ENCODE measurements at regions not wholly inside any gene's neighbourhood (a gene's known extent, or its start where the extent isn't known, plus 50 kb on each side); places are given as distances from the start of the nearest gene placed in this dataset.

DNA sequence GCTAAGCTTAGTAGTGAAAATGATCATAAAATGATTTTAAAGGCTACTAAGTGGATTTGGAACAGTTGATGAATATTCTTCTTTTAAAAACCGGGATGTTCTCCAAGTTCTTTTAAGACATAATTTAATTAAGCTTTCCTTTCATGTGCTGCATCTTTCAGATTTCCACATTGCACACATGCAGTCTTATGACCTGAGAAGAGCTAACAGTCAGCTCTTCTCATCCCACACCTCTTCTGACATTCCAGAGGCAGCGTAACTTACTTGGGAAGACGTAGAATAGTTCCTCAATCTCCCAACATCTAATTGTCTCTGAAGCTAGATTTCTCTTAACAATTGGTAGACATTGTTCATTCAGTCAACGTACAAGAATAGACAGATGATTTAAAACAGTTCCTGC, 181.8 kb downstream of the SP3 start:
- TF ChIP-seq, protein P1, sequence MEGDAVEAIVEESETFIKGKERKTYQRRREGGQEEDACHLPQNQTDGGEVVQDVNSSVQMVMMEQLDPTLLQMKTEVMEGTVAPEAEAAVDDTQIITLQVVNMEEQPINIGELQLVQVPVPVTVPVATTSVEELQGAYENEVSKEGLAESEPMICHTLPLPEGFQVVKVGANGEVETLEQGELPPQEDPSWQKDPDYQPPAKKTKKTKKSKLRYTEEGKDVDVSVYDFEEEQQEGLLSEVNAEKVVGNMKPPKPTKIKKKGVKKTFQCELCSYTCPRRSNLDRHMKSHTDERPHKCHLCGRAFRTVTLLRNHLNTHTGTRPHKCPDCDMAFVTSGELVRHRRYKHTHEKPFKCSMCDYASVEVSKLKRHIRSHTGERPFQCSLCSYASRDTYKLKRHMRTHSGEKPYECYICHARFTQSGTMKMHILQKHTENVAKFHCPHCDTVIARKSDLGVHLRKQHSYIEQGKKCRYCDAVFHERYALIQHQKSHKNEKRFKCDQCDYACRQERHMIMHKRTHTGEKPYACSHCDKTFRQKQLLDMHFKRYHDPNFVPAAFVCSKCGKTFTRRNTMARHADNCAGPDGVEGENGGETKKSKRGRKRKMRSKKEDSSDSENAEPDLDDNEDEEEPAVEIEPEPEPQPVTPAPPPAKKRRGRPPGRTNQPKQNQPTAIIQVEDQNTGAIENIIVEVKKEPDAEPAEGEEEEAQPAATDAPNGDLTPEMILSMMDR (IDR thresholded peaks at IDR 0.05): no peak
- no peak for TF ChIP-seq ZFX (IDR thresholded peaks at IDR 0.05; ENCODE audit: borderline replicate concordance)
- H3K27ac ChIP-seq: no peak overlapping the region

DNA sequence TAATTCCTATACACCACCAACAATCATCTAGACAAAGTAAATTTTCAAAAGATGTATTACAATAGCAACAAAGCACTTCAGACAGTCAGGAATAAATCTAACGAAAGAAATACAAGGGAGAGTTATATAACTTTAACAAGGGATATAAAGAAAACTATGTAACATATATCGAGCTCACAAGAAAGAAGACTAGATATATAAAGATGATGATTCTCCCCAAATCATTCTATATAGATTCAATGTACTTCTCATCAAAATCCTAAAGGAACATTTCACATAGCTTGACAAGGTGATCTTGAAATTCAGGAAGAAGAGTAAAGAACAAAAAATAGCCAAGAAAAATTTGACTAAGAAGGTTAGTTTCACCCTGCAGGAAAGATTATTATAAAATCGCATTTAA, 179.4 kb downstream of the SP3 start:
- TF ChIP-seq ZFX (IDR thresholded peaks at IDR 0.05; ENCODE audit: borderline replicate concordance): no peak
- TF ChIP-seq, protein P1 (IDR thresholded peaks at IDR 0.05): no peak
- H3K27ac ChIP-seq: no peak overlapping the region

DNA sequence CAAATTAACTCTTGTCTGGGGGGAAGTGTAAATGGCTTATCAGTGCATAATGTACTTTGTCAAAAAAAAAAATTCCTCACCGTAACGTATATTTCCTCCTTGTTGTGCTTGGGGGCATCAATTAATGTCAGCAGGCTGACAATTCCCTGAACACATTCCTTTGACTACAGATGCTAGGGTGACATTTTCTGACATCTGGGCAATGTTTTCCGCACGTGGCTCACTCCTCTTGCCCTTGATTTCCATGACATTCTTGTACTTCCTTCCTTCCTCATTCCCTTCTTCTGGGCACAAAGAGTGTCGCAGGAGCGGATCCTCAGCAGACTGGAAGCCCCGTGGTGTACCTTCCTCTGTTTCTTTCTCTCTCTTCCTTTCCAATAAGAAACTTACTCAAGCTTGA, 173.7 kb downstream of the SP3 start:
- H3K27ac ChIP-seq: no peak overlapping the region

DNA sequence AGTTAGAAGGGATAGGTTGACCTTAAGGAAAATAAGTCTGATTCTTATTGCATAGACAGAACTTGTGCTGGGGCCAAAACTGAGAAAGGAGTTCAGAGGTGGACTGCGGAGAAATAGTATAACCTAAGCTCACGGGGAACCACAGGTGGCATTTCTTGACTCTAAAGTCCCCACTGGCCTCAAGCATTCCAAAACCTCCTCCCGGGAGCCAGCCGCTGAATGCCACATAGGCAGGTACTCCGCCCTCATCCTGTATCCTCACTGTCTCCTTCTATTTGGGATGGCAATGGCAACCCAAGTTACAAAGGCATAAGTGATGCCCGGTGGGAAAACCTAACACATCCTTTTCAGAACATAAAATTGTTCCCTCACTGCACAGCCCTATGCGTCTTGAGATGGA, 173.0 kb downstream of the SP3 start:
- TF ChIP-seq ZFX (IDR thresholded peaks at IDR 0.05; ENCODE audit: borderline replicate concordance): no peak
- TF ChIP-seq, protein P1 (IDR thresholded peaks at IDR 0.05): no peak
- no peak overlapping the region for H3K27ac ChIP-seq

More for the DNA sequence above, 173.7 kb downstream of the SP3 start:
- TF ChIP-seq ZFX (IDR thresholded peaks at IDR 0.05; ENCODE audit: borderline replicate concordance): no peak
- TF ChIP-seq, protein P1 (IDR thresholded peaks at IDR 0.05): no peak

DNA sequence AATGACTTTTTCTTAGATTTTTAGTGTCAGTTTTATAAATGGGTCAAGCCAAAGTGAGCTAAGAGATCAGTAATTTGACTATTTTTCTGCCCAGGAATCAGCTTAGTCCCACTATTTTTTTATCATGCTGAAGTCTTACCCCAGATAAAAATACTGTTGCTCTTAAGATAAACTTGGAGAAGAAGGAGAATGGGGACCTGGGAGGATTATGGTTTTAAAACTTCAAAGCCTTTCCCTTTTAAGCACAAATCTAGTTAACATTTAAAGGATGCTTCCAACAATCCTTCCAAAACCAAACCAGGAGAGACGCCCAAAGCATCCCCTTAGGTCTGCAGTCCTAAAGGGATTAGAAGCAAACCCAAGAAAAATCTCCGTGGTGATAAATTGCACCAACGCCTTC, 172.4 kb downstream of the SP3 start:
- no peak overlapping the region for H3K27ac ChIP-seq
- TF ChIP-seq ZFX (IDR thresholded peaks at IDR 0.05; ENCODE audit: borderline replicate concordance): no peak
- TF ChIP-seq, protein P1 (IDR thresholded peaks at IDR 0.05): no peak

DNA sequence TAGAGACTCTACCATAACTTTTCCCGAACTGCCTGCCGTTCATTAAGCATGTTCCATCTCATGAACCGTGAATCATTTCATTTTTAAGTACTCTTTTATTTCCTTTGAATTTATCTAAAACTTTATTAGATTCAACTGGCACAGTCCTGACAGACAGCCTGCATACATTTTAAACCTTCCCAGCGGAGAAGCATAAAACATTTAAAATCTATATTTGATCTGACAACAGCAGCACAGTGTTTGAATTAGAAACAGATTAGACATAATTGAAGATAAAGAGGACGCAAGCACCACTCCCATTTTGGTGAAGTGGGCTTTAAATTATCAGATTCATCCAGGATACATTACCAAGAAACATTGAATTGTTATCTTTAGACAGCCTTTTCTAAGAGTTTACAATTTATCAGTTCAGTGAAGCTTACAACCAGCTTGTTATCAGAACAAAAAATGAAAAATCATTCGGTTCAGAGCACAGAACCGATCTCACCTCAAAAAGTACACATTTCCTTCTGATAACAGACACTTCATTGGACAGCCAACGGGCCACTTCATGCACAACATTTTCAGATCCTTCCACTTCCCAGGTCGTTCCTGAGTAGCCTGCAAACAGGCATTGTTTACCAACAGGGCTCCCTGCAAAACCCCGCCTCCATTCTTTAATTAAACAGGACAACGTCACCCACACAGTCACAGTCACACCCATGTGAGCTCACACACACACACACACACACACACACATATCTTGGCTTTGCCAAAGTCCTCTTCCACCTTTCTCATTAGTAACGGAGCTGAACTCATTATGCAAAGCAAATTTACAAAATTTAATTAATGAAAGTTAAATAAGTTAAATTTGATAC, 171.2 kb downstream of the SP3 start:
- no peak overlapping the region for H3K27ac ChIP-seq
- TF ChIP-seq, protein P1 (IDR thresholded peaks at IDR 0.05): no peak
- no peak for TF ChIP-seq ZFX (IDR thresholded peaks at IDR 0.05; ENCODE audit: borderline replicate concordance)

DNA sequence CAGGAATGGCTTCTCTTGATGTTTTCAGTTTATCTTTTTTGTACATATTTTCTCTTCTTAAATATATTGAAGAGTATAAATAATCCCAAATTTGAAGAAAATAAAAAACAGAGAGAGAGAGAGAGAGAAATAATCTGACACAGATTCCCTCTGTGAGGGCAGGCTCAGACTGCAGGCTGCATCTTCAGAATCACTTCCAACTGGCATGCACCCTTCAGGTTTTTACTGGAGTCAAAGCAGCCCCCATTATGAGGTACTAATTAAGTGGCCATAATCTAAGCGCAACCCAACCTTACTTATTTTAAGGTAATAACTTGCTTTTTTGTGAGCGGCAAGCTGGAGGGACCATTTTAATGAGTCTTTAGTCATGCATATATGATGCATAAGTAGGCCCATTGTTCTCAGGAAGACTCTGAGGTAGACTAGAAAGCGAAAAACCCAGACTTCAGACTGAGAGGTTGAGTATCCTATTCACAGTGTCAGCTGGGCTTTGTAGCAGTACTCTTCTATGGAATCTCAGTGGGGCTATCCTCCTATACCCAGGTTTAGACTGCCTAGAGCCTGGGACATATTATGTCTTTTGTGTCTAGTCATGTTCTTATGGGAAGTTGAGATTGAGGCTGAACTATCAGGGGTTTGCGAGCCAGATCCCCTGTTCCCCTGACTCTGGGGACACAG, 167.4 kb downstream of the SP3 start:
- TF ChIP-seq, protein P1 (IDR thresholded peaks at IDR 0.05): no peak
- TF ChIP-seq ZFX (IDR thresholded peaks at IDR 0.05; ENCODE audit: borderline replicate concordance): no peak
- H3K27ac ChIP-seq: no peak overlapping the region
